Renal cortex interstitium (tissue), 11 donors: ENCODE measurements at regions not wholly inside any gene's neighbourhood (a gene's known extent, or its start where the extent isn't known, plus 50 kb on each side); places are given as distances from the start of the nearest gene placed in this dataset.
"Not testable (repeated sequence)": the region's sequence is repeated elsewhere in the genome, so short reads cannot be mapped to it uniquely, and the experiment has no call there.

ENCODE experiments used
- DNase-seq, 11 donors: peaks; one replicate each; pipeline ENCODE4 v3.0.0-alpha.2; 2013; ENCODE audit warnings: low read depth in 9 of 11, low spot score in 4 of 11; ENCODE audit errors: extremely low read depth in 1 of 11

DNA sequence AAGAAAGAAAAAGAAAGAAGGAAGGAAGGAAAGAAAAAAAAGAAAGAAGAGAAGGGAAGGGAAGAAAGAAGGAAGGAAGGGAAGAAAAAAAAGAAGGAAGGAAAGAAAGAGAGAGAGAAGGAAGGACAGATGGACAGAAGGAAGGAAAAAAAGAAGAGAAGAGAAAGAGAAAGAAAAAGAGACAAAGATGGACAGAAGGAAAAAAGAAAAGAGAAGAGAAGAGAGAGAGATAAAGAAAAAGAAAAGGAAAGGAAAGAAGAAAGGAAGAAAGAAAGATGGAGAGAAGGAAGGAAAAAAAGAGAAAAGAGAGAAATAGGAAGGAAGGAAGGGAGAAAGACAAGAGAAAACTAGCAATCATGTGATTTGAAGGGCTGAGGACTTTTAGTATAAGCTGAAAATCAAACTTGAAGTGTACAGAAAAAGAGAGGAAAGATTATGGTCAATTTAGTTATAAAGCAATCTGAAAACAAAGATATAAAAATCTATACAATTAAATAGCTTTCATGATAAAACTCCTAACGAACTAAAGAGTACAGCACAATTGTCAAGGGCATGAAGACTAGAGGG, 115.3 kb downstream of the LTN1 start:
- DNase-seq, result no peak

DNA sequence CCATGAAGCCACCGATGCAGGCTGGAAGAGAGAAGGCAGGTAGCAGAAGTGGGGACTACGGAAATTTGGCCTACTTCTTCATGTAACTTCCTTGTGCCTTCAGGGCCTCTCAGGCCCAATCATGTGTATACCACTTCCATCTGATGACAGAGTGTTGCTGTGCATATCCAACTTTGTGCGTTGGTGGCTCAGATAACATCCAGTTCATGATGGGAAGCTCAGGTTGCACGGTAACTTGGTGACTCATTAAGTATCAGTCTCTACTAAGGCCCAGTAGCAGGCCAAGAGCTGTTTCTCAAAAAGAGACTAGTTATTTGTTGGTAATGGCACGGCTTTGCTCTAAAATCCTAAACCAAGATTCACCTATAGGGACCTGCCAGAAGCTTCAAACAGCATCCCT, 117.6 kb downstream of the LTN1 start:
- DNase-seq, result no peak

DNA sequence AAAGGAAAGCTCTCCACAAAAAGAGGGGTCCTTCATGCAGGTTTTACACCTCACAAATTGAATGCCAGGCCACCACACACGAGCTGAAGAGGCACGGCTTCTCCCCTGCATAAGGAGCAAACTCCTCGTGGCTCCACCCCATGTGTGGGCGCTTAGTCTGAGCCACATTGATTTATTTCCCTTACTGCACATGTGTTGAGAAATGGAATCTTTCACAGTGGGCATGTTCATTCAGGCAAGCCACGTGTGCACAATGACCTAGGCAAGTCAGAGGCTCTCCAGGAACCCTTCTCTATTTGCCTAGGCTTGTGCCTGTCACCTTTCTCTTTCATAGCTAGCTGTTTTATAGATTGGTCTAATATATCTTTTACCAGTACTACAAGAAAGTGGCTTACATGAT, 120.5 kb downstream of the LTN1 start:
- no peak for DNase-seq

DNA sequence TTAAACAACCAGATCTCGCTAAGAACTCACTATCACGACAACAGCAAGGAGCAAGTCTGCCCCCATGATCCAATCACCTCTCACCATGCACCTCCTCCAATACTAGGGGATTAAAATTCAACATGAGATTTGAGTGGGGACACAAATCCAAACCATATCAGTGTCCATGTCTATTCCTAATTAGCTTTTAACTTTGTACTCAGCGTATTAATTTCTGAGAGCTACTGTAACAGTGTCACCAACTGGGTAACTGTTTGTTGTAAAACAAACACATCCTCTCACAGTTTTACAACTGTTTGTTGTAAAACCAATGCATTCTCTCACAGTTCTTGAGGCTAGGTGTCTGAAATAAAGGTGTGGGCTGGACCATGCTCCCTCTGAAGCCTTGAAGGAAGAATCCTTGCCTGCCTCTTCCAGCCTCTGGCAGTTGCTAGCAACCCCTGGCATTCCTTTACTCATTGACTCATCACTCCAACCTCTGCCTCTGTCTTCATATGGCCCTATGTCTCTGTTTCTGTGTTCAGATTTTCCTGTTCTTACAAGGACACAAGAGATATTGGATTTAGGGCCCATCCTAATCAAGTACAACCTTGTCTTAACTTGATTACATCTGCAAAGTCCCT, 121.2 kb downstream of the LTN1 start:
- DNase-seq, result no peak

DNA sequence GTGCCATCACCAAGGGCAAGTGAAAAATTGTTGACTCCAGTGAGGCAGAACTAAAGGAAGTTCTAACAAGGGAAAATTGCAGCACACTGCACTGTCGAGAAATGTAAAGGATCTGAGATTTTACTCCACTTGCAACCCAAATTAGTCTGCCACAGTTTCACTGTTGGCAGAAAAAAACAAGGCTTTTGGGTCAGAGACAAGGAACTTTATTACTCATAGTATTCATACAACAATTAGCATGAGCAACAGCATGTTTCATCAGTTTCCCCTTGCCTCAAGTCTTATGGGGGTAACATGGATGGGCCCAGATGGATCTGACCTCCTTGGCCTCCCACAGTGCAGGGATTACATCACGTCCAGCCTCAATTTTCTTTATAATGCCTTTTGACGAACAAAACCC, 125.3 kb downstream of the LTN1 start:
- no peak for DNase-seq

DNA sequence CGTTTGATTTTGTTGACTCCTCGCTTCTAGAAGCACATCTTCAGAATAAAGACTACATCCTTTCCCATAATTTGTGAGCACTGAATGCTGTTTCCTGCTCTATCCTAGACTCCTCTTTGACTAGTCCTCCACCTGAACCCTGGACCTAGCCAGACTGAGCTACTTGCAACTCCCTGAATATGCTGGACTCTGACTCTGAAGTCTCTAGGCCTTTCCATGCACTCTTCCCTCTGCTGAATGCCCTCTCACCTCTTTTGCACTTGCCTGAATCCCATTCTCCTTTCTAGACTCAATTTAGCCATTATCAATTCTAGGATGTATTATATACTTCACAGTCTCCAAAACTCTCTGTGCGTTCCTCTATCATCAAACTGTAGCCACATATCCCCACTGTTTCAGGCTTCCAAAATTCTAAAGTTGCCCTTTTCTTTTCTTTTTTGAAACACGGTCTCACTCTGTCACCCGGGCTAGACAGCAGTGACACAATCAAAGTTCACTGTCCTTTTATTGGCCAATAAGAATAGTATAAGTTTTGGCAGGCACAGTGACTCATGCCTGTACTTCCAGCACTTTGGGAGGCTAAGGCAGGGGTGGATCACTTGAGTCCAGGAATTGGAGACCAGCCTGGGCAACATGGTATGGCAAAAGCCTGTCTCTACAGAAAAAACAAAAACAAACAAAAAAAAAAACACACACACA, 127.0 kb downstream of the LTN1 start:
- DNase-seq, result no peak

DNA sequence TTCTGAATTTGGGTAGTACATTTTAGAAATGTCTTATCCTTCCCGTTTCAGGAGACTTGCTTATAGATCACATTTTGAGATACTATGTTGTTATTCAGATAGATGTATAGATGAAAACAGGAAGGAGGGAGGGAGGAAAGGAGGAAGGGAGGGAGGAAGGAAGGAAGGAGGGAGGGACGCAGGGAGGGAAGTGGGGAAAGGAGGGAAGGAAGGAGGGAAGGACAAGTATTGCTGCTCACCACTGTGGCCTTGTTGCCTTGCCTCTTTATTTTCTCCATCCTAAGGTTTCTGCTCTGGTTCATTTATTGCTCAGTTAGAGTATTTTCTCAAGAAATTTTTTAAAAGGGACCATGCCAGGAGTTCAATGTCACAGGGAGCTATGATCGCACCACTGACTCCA, 134.3 kb downstream of the LTN1 start:
- no peak for DNase-seq

DNA sequence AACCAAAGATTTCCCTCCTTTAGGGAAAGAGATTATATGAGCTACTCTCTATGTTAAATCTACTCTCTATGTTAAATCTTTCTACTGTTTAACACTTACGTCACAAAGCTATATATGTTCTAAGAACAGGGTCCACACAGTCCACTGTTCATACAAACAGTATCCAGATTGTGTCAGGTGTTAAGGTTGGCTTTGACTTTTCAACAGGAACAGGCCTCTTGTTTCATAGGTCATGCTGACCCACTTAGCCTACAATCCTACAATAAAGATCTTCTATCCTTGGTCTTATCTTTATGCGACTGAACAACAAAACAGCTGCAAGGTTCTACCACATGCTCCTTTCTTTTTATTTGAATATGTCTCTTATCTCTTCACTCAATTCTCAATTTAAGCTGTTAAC, 134.9 kb downstream of the LTN1 start:
- DNase-seq, result no peak

DNA sequence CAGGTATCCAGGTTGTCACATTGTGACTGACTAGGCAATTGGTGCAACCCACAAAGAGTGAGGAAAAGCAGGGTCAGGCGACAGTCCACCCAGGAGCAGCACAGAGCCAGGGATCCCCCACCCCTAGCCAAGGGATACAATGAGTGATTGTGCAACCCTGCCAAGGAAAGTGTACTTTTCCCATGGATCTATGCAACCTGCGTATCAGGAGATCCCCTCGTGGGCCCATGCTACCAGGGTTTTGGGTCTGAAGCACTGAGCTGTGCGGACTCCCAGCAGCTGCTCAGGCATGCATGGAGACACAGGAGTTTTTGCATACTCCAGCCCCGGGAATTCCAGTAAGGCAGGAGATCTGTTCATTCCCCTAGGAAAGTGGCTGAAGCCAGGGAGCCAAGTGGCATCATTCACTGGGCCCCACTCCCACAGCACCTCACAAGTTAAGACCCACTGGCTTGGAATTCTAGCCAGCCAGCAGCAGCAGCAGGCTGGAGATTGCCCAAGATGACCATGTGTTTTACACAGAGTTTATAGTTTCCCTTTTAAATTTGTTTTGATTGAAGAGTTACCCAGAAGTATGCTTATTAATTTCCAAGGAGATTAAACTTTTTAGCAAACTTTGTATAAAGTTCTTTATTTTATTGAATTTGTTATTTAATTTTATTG, 136.0 kb downstream of the LTN1 start:
- DNase-seq, result peak in 1 of 11 donors; percentile 12

DNA sequence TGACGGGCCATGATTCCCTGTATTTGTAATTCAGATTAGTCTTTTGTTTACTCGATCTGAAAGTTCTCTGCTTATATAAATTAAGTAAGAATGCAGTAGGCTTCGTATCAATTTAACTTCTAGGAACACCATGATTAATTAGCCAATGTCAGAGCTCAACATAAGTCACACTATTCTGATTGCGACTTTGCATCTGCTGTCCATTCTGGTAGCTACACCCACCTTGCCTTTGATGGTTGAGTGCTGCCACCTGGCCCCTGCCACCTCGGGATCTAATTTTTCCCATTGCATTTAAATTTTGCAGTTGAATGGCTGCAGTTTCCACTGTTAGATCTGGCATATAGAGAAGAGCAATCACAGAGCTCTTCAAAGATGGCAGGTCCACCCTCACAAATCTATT, 140.0 kb downstream of the LTN1 start:
- no peak for DNase-seq

DNA sequence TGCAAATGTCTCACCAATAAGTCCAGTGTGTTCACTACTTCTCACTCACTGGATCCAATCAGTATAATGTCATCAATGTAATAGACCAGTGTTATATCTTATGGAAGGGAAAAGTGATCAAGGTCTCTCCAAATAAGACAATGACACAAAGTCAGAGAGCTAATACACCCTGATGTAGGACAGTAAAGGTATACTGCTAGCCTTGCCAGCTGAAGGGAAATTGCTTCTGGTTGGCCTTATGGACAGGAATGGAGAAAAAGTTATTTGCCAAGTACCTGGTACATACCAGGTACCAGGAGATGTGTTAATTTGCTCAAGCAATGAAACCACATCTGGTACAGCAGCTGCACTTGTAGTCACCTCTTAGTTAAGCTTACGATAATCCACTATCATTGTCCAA, 141.0 kb downstream of the LTN1 start:
- DNase-seq, result no peak

DNA sequence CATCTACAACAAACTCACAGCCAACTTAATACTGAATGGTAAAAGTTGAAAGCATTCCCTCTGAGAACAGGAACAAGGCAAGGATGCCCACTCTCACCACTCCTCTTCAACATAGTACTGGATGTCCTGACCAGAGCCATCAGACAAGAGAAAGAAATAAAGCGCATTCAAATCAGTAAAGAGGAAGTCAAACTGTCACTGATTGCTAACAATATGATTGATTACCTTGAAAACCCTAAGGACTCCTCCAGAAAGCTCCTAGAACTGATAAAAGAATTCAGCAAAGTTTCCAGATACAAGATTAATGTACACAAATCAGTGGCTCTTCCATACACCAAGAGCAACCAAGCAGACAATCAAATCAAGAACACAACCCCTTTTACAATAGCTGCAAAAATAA, 153.4 kb downstream of the LTN1 start:
- DNase-seq, result not testable (repeated sequence)

DNA sequence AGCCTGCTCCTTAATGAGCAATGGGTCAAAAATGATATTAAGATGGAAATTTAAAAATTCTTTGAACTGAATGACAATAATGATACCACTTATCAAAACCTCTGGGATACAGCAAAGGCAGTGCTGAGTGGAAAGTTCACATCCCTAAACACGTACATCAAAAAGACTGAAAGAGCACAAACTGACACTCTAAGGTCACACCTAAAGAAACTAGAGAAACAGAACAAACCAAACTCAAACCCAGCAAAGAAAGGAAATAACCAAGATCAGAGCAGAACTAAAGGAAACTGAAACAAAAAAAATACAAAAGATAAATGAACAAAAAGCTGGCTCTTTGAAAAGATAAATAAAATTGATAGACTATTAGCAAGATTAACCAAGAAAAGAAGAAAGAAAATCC, 155.3 kb downstream of the LTN1 start:
- not testable (repeated sequence) for DNase-seq

DNA sequence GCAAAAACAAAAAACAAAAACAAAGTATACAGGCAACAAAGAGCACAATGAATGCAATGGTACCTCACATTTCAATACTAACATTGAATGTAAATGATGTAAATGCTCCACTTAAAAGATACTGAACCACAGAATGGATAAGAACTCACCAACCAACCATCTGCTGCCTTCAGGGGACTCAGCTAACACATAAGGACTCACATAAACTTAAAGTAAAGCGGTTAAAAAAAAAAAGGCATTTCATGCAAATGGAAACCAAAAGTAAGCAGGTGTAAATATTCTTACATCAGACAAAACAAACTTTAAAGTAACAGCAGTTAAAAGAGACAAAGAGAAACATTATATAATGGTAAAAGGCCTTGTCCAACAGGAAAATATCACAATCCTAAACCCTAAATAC, 156.1 kb downstream of the LTN1 start:
- not testable (repeated sequence) for DNase-seq

DNA sequence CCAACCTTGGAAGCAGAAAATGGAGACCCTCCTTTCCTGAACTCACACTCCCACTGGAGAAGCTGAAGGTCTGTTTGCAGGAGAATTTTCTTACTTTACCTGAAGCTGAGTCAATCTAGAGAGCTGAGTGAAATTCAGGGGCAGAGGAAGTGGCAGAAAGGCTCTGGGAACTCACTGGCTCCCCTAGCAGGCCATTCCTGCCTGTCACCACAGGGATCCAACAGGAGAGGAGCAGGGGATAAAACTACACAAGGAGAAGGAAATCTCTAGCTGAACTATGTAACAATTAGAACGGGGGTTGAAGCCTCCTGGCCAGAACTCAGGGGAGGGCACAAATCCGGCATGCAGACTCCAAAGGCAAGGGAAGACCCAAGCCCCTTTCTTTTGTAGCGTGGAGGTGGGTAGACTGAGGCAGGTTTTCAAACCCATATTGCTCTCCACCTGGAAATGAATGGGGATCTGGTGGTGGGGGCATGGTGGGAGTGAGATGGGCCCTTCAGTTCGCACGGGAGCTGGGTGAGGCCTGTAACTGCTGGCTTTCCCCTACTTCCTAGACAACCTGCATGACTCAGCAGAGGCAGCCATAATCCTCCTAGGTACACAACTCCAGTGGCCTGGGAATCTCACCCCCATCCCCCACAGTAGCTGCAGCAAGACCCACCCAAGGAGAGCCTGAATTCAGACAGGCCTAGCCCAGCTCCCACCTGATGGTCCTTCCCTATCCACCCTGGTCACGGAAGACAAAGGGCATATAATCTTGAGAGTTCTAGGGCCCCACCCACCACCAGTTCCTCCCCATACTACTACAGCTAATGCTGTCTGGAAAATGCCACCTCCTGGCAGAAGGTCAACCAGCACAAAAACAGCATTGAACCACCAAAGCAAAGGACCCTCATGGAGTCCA, 158.1 kb downstream of the LTN1 start:
- DNase-seq, result no peak

DNA sequence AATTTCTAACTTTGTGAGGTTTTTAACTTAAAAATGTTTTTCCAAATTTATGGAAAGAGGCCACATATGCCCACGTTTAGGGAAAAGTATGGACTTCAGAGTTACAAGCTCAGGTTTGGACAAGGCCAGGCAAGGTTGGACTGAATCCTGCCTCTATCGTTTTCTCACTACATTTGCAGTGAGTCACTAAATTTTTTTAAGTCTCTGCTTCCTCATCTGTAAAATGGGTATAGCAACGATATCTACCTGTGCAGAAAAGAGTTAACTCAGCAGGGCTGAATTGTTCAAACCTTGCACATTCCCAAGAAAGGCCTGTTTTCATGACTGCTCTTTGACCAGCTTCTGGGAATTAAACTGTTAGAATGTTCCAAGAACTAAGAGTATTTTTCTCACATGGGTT, 159.1 kb downstream of the LTN1 start:
- DNase-seq, result no peak

DNA sequence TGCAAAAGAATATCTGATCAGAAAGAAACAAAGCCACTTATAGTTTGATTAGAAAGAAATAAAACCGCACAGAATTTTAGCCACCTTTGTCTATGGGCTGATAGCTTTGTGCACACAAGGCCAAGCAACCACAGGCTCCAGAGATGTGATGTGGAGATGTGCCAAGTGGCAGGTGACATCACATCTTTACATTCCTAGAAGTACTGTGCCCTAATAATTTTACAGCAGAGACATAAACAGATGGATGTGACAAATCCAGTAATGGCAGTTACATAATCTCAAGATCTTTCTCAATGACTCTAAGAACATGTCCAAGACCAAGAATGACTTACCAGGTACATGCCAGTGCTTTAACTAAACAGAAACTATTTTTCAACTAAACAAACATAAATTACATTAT, 159.5 kb downstream of the LTN1 start:
- DNase-seq, result no peak

DNA sequence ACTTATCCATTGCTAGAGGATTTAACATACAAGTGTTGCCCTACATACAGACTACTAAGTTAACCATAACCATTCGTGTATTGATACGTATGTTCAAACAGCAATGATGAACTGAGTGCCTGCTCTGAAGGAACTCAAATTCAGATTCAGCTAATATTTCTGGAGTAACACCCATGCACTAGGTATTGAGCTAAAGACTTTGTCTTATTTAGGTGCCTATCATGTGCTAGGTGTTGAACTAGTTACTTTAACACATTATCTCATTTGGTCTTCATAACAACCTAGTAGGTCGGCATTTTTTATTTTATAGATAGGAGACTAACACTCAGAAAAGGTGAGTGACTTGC, 160.0 kb downstream of the LTN1 start:
- no peak for DNase-seq

DNA sequence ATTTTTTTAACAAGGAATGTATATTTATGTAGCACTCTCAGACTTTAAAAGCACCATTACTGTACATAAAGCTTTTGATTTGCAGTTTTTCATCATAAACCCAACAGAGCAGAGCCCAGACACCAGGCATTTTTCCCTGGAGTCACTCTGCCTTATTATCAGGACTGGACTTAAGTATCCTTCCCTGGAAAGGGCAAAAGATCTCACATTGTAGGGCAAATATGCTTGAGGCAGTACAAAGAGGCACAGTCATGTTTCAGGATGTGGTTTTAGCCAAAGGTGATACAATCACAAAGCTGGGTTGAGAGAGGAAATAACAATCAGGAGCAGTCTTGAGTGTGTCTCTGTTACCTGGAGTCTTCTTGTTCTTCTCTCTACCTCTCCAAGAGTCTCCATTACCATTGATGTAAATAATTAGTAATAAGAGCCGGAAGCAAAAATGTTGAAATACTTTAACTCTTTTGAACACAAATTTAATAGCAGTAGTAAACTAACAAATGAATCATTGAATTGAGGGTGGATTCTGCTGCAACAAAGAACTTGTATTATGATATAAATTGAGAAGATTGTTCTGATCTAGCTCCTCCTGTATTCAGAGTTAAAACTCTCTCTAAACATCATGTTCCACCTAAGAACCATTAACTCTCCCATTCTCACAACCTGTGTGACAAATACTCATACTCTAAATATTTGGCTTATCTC, 160.5 kb downstream of the LTN1 start:
- no peak for DNase-seq
